ENCODE measurements at regions not wholly inside any gene's neighbourhood (a gene's known extent, or its start where the extent isn't known, plus 50 kb on each side); places are given as distances from the start of the nearest gene placed in this dataset.

DNA sequence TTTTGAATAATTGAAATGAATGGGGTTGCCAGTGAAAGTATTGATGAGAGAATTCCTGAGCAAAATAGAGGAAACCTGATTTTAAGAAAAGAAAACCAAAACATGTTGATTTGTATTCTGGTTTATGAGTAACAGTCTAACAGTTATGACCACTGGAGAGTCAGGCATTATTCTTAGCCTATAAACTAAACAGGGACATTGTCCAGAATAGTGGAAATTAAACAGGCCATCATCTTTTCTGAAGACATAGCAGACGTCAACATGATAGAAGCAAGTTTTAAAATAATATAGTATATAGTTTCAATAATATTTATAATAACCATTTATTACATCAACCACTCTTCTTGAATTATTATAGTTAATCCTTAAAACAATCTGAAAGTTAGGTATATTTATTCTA, 178.3 kb upstream of the MPDZ start:
- TF ChIP-seq, protein P1, sequence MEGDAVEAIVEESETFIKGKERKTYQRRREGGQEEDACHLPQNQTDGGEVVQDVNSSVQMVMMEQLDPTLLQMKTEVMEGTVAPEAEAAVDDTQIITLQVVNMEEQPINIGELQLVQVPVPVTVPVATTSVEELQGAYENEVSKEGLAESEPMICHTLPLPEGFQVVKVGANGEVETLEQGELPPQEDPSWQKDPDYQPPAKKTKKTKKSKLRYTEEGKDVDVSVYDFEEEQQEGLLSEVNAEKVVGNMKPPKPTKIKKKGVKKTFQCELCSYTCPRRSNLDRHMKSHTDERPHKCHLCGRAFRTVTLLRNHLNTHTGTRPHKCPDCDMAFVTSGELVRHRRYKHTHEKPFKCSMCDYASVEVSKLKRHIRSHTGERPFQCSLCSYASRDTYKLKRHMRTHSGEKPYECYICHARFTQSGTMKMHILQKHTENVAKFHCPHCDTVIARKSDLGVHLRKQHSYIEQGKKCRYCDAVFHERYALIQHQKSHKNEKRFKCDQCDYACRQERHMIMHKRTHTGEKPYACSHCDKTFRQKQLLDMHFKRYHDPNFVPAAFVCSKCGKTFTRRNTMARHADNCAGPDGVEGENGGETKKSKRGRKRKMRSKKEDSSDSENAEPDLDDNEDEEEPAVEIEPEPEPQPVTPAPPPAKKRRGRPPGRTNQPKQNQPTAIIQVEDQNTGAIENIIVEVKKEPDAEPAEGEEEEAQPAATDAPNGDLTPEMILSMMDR (IDR thresholded peaks at IDR 0.05; ENCODE audit: insufficient read depth, low read length): no peak
- TF ChIP-seq POLR2AphosphoS5 (IDR thresholded peaks at IDR 0.05; ENCODE audit: low read depth): no peak
- no peak for TF ChIP-seq GABPA (IDR thresholded peaks at IDR 0.05; ENCODE audit: low read depth)
- no peak for TF ChIP-seq SPI1 (IDR thresholded peaks at IDR 0.05; ENCODE audit: borderline replicate concordance, low read depth)
